H9 (cell line): ENCODE measurements at regions not wholly inside any gene's neighbourhood (a gene's known extent, or its start where the extent isn't known, plus 50 kb on each side); places are given as distances from the start of the nearest gene placed in this dataset.

ENCODE experiments used
- DNase-seq: peaks from one replicate; pipeline ENCODE4 v3.0.0-alpha.2; 2017
- H2AFZ ChIP-seq: one replicate; pipeline ENCODE4 v1.6.1; 2013; ENCODE audit warnings: mild to moderate bottlenecking, low read length, control low read depth, moderate library complexity
- H2AK5ac ChIP-seq: 2 replicates; pipeline ENCODE4 v1.6.1; 2013; ENCODE audit warnings: low read length, control low read depth, mixed read lengths; ENCODE audit not compliant: insufficient read length
- H2BK120ac ChIP-seq: one replicate; pipeline ENCODE4 v1.6.1; 2013; ENCODE audit warnings: low read depth, mild to moderate bottlenecking, low read length, control low read depth, inconsistent platforms; ENCODE audit not compliant: poor library complexity, severe bottlenecking
- H2BK12ac ChIP-seq: 2 replicates; pipeline ENCODE4 v1.6.1; 2013; ENCODE audit warnings: low read length, control low read depth, mixed read lengths, low read depth; ENCODE audit not compliant: insufficient read length
- H2BK15ac ChIP-seq: 2 replicates; pipeline ENCODE4 v1.6.1; 2013; ENCODE audit warnings: low read depth, low read length, control low read depth
- H2BK20ac ChIP-seq: one replicate; pipeline ENCODE4 v1.6.1; 2013; ENCODE audit warnings: low read depth, mild to moderate bottlenecking, low read length, control low read depth, inconsistent platforms; ENCODE audit not compliant: poor library complexity, severe bottlenecking
- H2BK5ac ChIP-seq: 2 replicates; pipeline ENCODE4 v1.6.1; 2013; ENCODE audit warnings: low read length, control low read depth, mixed read lengths; ENCODE audit not compliant: insufficient read length
- H3K14ac ChIP-seq: 2 replicates; pipeline ENCODE4 v1.6.1; 2013; ENCODE audit warnings: low read length, control low read depth; ENCODE audit not compliant: insufficient read depth
- H3K18ac ChIP-seq: 2 replicates; pipeline ENCODE4 v1.6.1; 2013; ENCODE audit warnings: low read depth, mild to moderate bottlenecking, mixed read lengths, low read length, control low read depth; ENCODE audit not compliant: insufficient read length
- H3K23ac ChIP-seq: 2 replicates; pipeline ENCODE4 v1.6.1; 2013; ENCODE audit warnings: low read length, control low read depth, mixed read lengths, low read depth; ENCODE audit not compliant: insufficient read length
- H3K23me2 ChIP-seq: 2 replicates; pipeline ENCODE4 v1.6.1; 2013; ENCODE audit warnings: low read depth, mild to moderate bottlenecking, mixed read lengths, low read length, control low read depth; ENCODE audit not compliant: insufficient read length, poor library complexity, severe bottlenecking
- H3K27ac ChIP-seq: 2 replicates; pipeline ENCODE4 v1.5.1; 2013; ENCODE audit warnings: low read length, control low read depth, mixed read lengths, low read depth; ENCODE audit not compliant: insufficient read length
- H3K27me3 ChIP-seq: 2 replicates; pipeline ENCODE4 v1.6.1; 2013; ENCODE audit warnings: low read length, control low read depth, inconsistent platforms; ENCODE audit not compliant: insufficient read depth
- H3K4ac ChIP-seq: 2 replicates; pipeline ENCODE4 v1.6.1; 2013; ENCODE audit warnings: low read depth, mild to moderate bottlenecking, control low read depth, inconsistent platforms, low read length, moderate library complexity
- H3K4me1 ChIP-seq: 2 replicates; pipeline ENCODE4 v1.6.1; 2013; ENCODE audit warnings: low read length, control low read depth, inconsistent platforms; ENCODE audit not compliant: insufficient read depth
- H3K4me2 ChIP-seq: 2 replicates; pipeline ENCODE4 v1.6.1; 2013; ENCODE audit warnings: low read length, control low read depth, mixed read lengths; ENCODE audit not compliant: insufficient read length, insufficient read depth
- H3K56ac ChIP-seq: 2 replicates; pipeline ENCODE4 v1.6.1; 2013; ENCODE audit warnings: low read depth, mild to moderate bottlenecking, mixed read lengths, low read length, control low read depth; ENCODE audit not compliant: insufficient read length
- H3K79me1 ChIP-seq: 2 replicates; pipeline ENCODE4 v1.6.1; 2013; ENCODE audit warnings: low read depth, mild to moderate bottlenecking, moderate library complexity, low read length, control low read depth, inconsistent platforms; ENCODE audit not compliant: insufficient read depth, poor library complexity, severe bottlenecking
- H3K79me2 ChIP-seq: 2 replicates; pipeline ENCODE4 v1.6.1; 2013; ENCODE audit warnings: low read length, control low read depth, inconsistent platforms; ENCODE audit not compliant: insufficient read depth
- H3K9ac ChIP-seq: 2 replicates; pipeline ENCODE4 v1.6.1; 2013; ENCODE audit warnings: low read length, control low read depth, mixed read lengths; ENCODE audit not compliant: insufficient read length; ENCODE audit errors: extremely low read depth
- H3K9me3 ChIP-seq: one replicate; pipeline ENCODE4 v1.6.1; 2013; ENCODE audit warnings: low read depth, low read length, inconsistent platforms; ENCODE audit not compliant: control insufficient read depth
- H3T11ph ChIP-seq: one replicate; pipeline ENCODE4 v1.6.1; 2013; ENCODE audit warnings: mild to moderate bottlenecking, low read length, control low read depth, inconsistent platforms
- H4K20me1 ChIP-seq: one replicate; pipeline ENCODE4 v1.6.1; 2013; ENCODE audit not compliant: control insufficient read depth, insufficient read length, insufficient read depth
- H4K5ac ChIP-seq: 2 replicates; pipeline ENCODE4 v1.6.1; 2013; ENCODE audit warnings: low read depth, mild to moderate bottlenecking, mixed read lengths, low read length, control low read depth; ENCODE audit not compliant: insufficient read length
- H4K8ac ChIP-seq: replicated peaks from 2 replicates; pipeline ENCODE4 v1.6.1; 2013; ENCODE audit warnings: low read length, control low read depth, mixed read lengths, low read depth; ENCODE audit not compliant: insufficient read length
- H4K91ac ChIP-seq: 2 replicates; pipeline ENCODE4 v1.6.1; 2013; ENCODE audit warnings: low read depth, mild to moderate bottlenecking, moderate library complexity, mixed read lengths, low read length, control low read depth; ENCODE audit not compliant: insufficient read length
- H3K27ac Mint-ChIP-seq, 3 experiments: 2 replicates in 2 of 3; 3 replicates in 1 of 3; pipeline ENCODE4 v1.8.0; 2020 to 2021; ENCODE audit warnings: mixed read lengths in 3 of 3, mild to moderate bottlenecking in 1 of 3, moderate library complexity in 1 of 3
- H3K27me3 Mint-ChIP-seq: 2 replicates; pipeline ENCODE4 v1.8.0; 2021; ENCODE audit warnings: low read depth, mild to moderate bottlenecking, moderate library complexity, mixed read lengths
- H3K36me3 Mint-ChIP-seq, 3 experiments: 2 replicates in 2 of 3; 3 replicates in 1 of 3; pipeline ENCODE4 v1.8.0; 2020 to 2021; ENCODE audit warnings: low read depth in 3 of 3, mixed read lengths in 3 of 3; ENCODE audit not compliant: insufficient read depth in 1 of 3
- H3K4me1 Mint-ChIP-seq, 2 experiments: 2 replicates each; pipeline ENCODE4 v1.8.0; 2020; ENCODE audit warnings: mixed read lengths in 2 of 2
- H3K4me3 Mint-ChIP-seq, 2 experiments: 2 replicates in 1 of 2; 3 replicates in 1 of 2; pipeline ENCODE4 v1.8.0; 2020 to 2021; ENCODE audit warnings: mild to moderate bottlenecking in 2 of 2, mixed read lengths in 2 of 2, moderate library complexity in 1 of 2
- H3K9me3 Mint-ChIP-seq, 2 experiments: 2 replicates in 1 of 2; 3 replicates in 1 of 2; pipeline ENCODE4 v1.8.0; 2020; ENCODE audit warnings: mild to moderate bottlenecking in 2 of 2, mixed read lengths in 2 of 2, moderate library complexity in 1 of 2
- WGBS: extraction: QIAGEN DNeasy Blood & Tissue Kit; methylation state at CpG from one replicate; pipeline ENCODE4 v1.1.7; 2013; ENCODE audit warnings: missing lambda C conversion rate, low lambda C conversion rate, mixed read lengths; ENCODE audit not compliant: insufficient read length; ENCODE audit errors: extremely low coverage; 5-methylcytosine and 5-hydroxymethylcytosine counted together
- TF ChIP-seq, protein P1 (sequence below): fragments of 200-600 bp; sonication (generic); conservative IDR thresholded peaks from 3 replicates; pipeline ENCODE4 v1.8.0; 2021; ENCODE audit warnings: antibody characterized with exemption, mild to moderate bottlenecking

DNA sequence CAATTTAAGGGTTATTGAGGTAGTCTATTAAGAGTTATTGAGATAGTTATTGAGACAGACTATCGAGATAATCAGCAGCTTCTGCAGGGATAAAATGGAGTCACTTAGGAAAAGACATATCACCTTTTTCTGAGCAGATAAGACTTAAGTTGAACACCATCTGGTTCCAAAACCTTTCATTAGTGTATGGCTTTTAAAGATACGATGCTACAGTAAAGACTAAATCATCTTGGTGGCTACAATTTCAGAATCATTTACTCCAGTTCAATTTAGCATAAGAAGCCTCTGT lies 68.6 kb upstream of the DNAJC10 start:
- Histone ChIP-seq H2BK15ac (no peak overlapping the region), H3K9me3 (no peaks in the 10 kb centered on the region), H2BK5ac (no peak overlapping the region), H2BK120ac (no peak overlapping the region), H3K14ac (no peak overlapping the region), H4K91ac (no peak overlapping the region), H4K8ac (no peak overlapping the region), H3K4me2 (no peak overlapping the region), H2BK12ac (no peak overlapping the region), H2BK20ac (no peak overlapping the region), H3K79me1 (no peaks in the 10 kb centered on the region), H2AK5ac (no peak overlapping the region), H3K4ac (no peak overlapping the region), H3K27ac (no peak overlapping the region), H3K79me2 (no peaks in the 10 kb centered on the region), H3K27me3 (no peaks in the 10 kb centered on the region), H3K56ac (no peak overlapping the region), H4K20me1 (no peaks in the 10 kb centered on the region), H3K18ac (no peak overlapping the region), H3K23ac (no peak overlapping the region), H3T11ph (no peak overlapping the region), H2AFZ (no peak overlapping the region), H4K5ac (no peak overlapping the region), H3K4me1 (no peaks in the 10 kb centered on the region), H3K9ac (no peak overlapping the region), H3K23me2 (no peaks in the 10 kb centered on the region)
- Mint-ChIP-seq H3K27me3 (no peaks in the 10 kb centered on the region), H3K27ac (peak overlapping the region in 1 of 3 experiments; percentile 28; a peak in 1 of 7 replicates), H3K9me3 (no peaks in the 10 kb centered on the region), H3K4me3 (no peak overlapping the region), H3K36me3 (no peaks in the 10 kb centered on the region; a peak in 1 of 7 replicates), H3K4me1 (peaks cover 10 to 17% of the 10 kb centered on the region in 2 experiments)
- DNase-seq: no peak
- WGBS: no CpG with 5 or more reads among the region's 2 CpGs
- TF ChIP-seq, protein P1, sequence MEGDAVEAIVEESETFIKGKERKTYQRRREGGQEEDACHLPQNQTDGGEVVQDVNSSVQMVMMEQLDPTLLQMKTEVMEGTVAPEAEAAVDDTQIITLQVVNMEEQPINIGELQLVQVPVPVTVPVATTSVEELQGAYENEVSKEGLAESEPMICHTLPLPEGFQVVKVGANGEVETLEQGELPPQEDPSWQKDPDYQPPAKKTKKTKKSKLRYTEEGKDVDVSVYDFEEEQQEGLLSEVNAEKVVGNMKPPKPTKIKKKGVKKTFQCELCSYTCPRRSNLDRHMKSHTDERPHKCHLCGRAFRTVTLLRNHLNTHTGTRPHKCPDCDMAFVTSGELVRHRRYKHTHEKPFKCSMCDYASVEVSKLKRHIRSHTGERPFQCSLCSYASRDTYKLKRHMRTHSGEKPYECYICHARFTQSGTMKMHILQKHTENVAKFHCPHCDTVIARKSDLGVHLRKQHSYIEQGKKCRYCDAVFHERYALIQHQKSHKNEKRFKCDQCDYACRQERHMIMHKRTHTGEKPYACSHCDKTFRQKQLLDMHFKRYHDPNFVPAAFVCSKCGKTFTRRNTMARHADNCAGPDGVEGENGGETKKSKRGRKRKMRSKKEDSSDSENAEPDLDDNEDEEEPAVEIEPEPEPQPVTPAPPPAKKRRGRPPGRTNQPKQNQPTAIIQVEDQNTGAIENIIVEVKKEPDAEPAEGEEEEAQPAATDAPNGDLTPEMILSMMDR: no peak
